Testis (tissue), 2 donors: ENCODE measurements at regions not wholly inside any gene's neighbourhood (a gene's known extent, or its start where the extent isn't known, plus 50 kb on each side); places are given as distances from the start of the nearest gene placed in this dataset.

Experiments used
- DNase-seq: peaks from one replicate; pipeline ENCODE4 v3.0.0-alpha.2; 2019
- H3K27ac ChIP-seq, 2 donors: fragments of 200-600 bp; sonication (generic); one replicate each; pipeline ENCODE4 v1.5.1; 2019
- H3K27me3 ChIP-seq: fragments of 200-600 bp; sonication (generic); one replicate; pipeline ENCODE4 v1.5.1; 2019
- H3K36me3 ChIP-seq: fragments of 200-600 bp; sonication (generic); one replicate; pipeline ENCODE4 v1.5.1; 2017; ENCODE audit warnings: low read depth; ENCODE audit errors: missing control alignments
- H3K4me1 ChIP-seq: fragments of 200-600 bp; sonication (generic); one replicate; pipeline ENCODE4 v1.5.1; 2019
- H3K4me3 ChIP-seq, 2 donors: fragments of 200-600 bp; sonication (generic); one replicate each; pipeline ENCODE4 v1.5.1; 2017 to 2019
- H3K9me3 ChIP-seq: fragments of 200-600 bp; sonication (generic); one replicate; pipeline ENCODE4 v1.5.1; 2017
- CTCF ChIP-seq, 3 experiments: fragments of 450-650 bp in 2 of 3; fragments of 200-600 bp in 1 of 3; sonication (generic) in 1 of 3; IDR thresholded peaks; one replicate each; pipeline ENCODE4 v1.5.1; 2016 to 2019; ENCODE audit warnings: antibody characterized with exemption in 3 of 3, mild to moderate bottlenecking in 2 of 3, moderate library complexity in 1 of 3
- POLR2A ChIP-seq: fragments of 450-650 bp; IDR thresholded peaks from one replicate; pipeline ENCODE4 v1.6.1; 2017; ENCODE audit warnings: antibody characterized with exemption, mild to moderate bottlenecking, moderate library complexity
- WGBS, 2 donors: methylation state at CpG; one replicate each; pipeline ENCODE4 v1.1.5; 2018; 5-methylcytosine and 5-hydroxymethylcytosine counted together
- intact Hi-C: fragments of 100-400 bp; cut with DNase I; formaldehyde crosslinking; loops from one replicate; pipeline ENCODE4 v1.15.1; 2023; ENCODE audit warnings: low total_unique reads

- H3K4me3 ChIP-seq = no peak overlapping the region
- no peaks in the 10 kb centered on the region for H3K9me3 ChIP-seq
- H3K27ac ChIP-seq = no peak overlapping the region
- intact Hi-C loops = no loop called here
- TF ChIP-seq POLR2A (no peak), CTCF (IDR thresholded peaks at IDR 0.05) (no peak)
- no peaks in the 10 kb centered on the region for H3K36me3 ChIP-seq
- no peaks in the 10 kb centered on the region for H3K27me3 ChIP-seq
- no peaks in the 10 kb centered on the region for H3K4me1 ChIP-seq
- WGBS, 2 donors = 84 to 93% methylated on average over 4 of the region's 4 CpGs
- no peak for DNase-seq
Measured at GRCh38 chr5:104800440-104801048, 1238.0 kb upstream of the NUDT12 start.

- no peak overlapping the region for H3K4me3 ChIP-seq
- H3K4me1 ChIP-seq = no peaks in the 10 kb centered on the region
Measured at GRCh38 chr5:104793755-104794080, 1231.1 kb upstream of the NUDT12 start.

GRCh38 chr5:104793031-104793754 lies 1230.6 kb upstream of the NUDT12 start:
- no peak for DNase-seq
- intact Hi-C loops = no loop called here
- Histone ChIP-seq H3K4me1 (no peaks in the 10 kb centered on the region), H3K36me3 (no peaks in the 10 kb centered on the region), H3K27me3 (no peaks in the 10 kb centered on the region), H3K4me3 (no peak overlapping the region), H3K27ac (no peak overlapping the region), H3K9me3 (no peaks in the 10 kb centered on the region)
- TF ChIP-seq POLR2A = no peak
- TF ChIP-seq CTCF (IDR thresholded peaks at IDR 0.05) = no peak
- WGBS, 2 donors = 77 to 84% methylated on average over 4 of the region's 4 CpGs

More at GRCh38 chr5:104793755-104794080, 1231.1 kb upstream of the NUDT12 start:
- H3K27ac ChIP-seq = no peak overlapping the region
- no peak for TF ChIP-seq POLR2A
- no peak for TF ChIP-seq CTCF (IDR thresholded peaks at IDR 0.05)
- no peaks in the 10 kb centered on the region for H3K36me3 ChIP-seq
- DNase-seq = no peak
- H3K9me3 ChIP-seq = no peaks in the 10 kb centered on the region
- H3K27me3 ChIP-seq = no peaks in the 10 kb centered on the region
- intact Hi-C loops = no loop called here

- intact Hi-C loops = no loop called here
Measured at GRCh38 chr5:104789366-104789765, 1226.8 kb upstream of the NUDT12 start.

More at GRCh38 chr5:104789366-104789765, 1226.8 kb upstream of the NUDT12 start:
- Histone ChIP-seq H3K4me1 (no peaks in the 10 kb centered on the region), H3K9me3 (no peaks in the 10 kb centered on the region), H3K27me3 (no peaks in the 10 kb centered on the region), H3K4me3 (no peak overlapping the region), H3K27ac (no peak overlapping the region), H3K36me3 (no peaks in the 10 kb centered on the region)
- DNase-seq = no peak
- WGBS, 2 donors = 34 to 50% methylated on average over 1 of the region's 1 CpG
- TF ChIP-seq CTCF (IDR thresholded peaks at IDR 0.05) = no peak
